Neural progenitor cell (in vitro differentiated cells): ENCODE measurements at regions not wholly inside any gene's neighbourhood (a gene's known extent, or its start where the extent isn't known, plus 50 kb on each side); places are given as distances from the start of the nearest gene placed in this dataset.

Experiments used
- DNase-seq: peaks from one replicate; pipeline ENCODE4 v3.0.0-alpha.2; 2016; ENCODE audit warnings: low spot score
- H2AFZ ChIP-seq: fragments of 200-600 bp; sonication (generic); replicated peaks from 2 replicates; pipeline ENCODE4 v1.6.1; 2016; ENCODE audit warnings: antibody characterized with exemption
- H3F3A ChIP-seq: fragments of 200-600 bp; sonication (generic); 2 replicates; pipeline ENCODE4 v1.6.1; 2016; ENCODE audit warnings: antibody characterized with exemption, low read depth
- H3K27ac ChIP-seq: fragments of 200-600 bp; sonication (generic); 2 replicates; pipeline ENCODE4 v1.5.1; 2016; ENCODE audit warnings: mild to moderate bottlenecking
- H3K27me3 ChIP-seq: fragments of 200-600 bp; sonication (generic); 2 replicates; pipeline ENCODE4 v1.6.1; 2016; ENCODE audit warnings: mild to moderate bottlenecking, moderate library complexity
- H3K36me3 ChIP-seq: fragments of 200-600 bp; sonication (generic); 2 replicates; pipeline ENCODE4 v1.5.1; 2016
- H3K4me1 ChIP-seq: fragments of 200-600 bp; sonication (generic); 2 replicates; pipeline ENCODE4 v1.6.1; 2016; ENCODE audit warnings: mixed run types
- H3K4me2 ChIP-seq: fragments of 200-600 bp; sonication (generic); 2 replicates; pipeline ENCODE4 v1.6.1; 2016
- H3K4me3 ChIP-seq: fragments of 200-600 bp; sonication (generic); 2 replicates; pipeline ENCODE4 v1.5.1; 2016
- H3K79me2 ChIP-seq: fragments of 200-600 bp; sonication (generic); 2 replicates; pipeline ENCODE4 v1.6.1; 2016; ENCODE audit warnings: low read depth
- H3K9ac ChIP-seq: fragments of 200-600 bp; sonication (generic); 2 replicates; pipeline ENCODE4 v1.6.1; 2016
- H3K9me3 ChIP-seq: fragments of 200-600 bp; sonication (generic); 2 replicates; pipeline ENCODE4 v1.5.1; 2016; ENCODE audit warnings: low read depth
- H4K20me1 ChIP-seq: fragments of 200-600 bp; sonication (generic); 2 replicates; pipeline ENCODE4 v1.6.1; 2016; ENCODE audit warnings: low read depth
- H3K27ac Mint-ChIP-seq: 3 replicates; pipeline ENCODE4 v1.8.0; 2021; ENCODE audit warnings: mixed read lengths
- H3K27me3 Mint-ChIP-seq: 2 replicates; pipeline ENCODE4 v1.8.0; 2022; ENCODE audit warnings: low read depth, mild to moderate bottlenecking, inconsistent platforms, moderate library complexity, mixed read lengths; ENCODE audit not compliant: insufficient read depth
- H3K36me3 Mint-ChIP-seq: 3 replicates; pipeline ENCODE4 v1.8.0; 2021; ENCODE audit warnings: mixed read lengths
- H3K4me1 Mint-ChIP-seq: 3 replicates; pipeline ENCODE4 v1.8.0; 2021; ENCODE audit warnings: mixed read lengths
- H3K4me3 Mint-ChIP-seq: 3 replicates; pipeline ENCODE4 v1.8.0; 2021; ENCODE audit warnings: mild to moderate bottlenecking, moderate library complexity, mixed read lengths
- H3K9me3 Mint-ChIP-seq: 3 replicates; pipeline ENCODE4 v1.8.0; 2020; ENCODE audit warnings: mixed read lengths
- EZH2 ChIP-seq: fragments of 200-600 bp; sonication (generic); IDR thresholded peaks from 2 replicates; pipeline ENCODE4 v1.6.1; 2017; ENCODE audit warnings: antibody characterized with exemption, mild to moderate bottlenecking, moderate library complexity
- EZH2phosphoT487 ChIP-seq: fragments of 200-600 bp; sonication (generic); IDR thresholded peaks from 2 replicates; pipeline ENCODE4 v1.6.1; 2017; ENCODE audit warnings: antibody characterized with exemption
- TF ChIP-seq, protein P1 (sequence below): fragments of 200-600 bp; sonication (generic); IDR thresholded peaks from 2 replicates; pipeline ENCODE4 v1.5.1; 2017; ENCODE audit warnings: antibody characterized with exemption, mild to moderate bottlenecking

DNA sequence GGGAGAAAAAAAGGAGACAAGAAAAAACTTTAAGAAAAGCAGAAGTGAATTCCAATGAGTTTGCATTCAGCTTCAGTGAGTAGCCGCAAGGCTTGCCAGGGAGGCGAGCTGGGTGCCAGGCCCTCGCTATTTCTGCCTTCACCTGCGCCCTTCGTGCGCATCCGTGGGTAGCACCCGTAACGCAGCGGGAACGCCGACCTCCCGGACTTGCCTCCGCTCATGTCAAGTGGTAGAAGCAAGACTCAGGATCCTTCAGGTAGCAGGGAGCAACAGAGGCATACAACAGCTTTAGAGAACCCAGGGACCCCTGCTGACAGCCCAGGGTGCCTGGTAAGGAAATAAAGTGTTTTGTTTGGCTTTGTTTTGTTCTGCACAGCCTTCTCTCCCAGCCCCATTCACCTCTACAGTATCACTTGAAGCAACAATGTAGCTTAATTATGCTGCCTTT is 140.0 kb upstream of the BCOR start:
- Histone ChIP-seq H3F3A (peaks cover 16% of the 10 kb centered on the region), H3K27ac (no peak overlapping the region), H3K36me3 (no peaks in the 10 kb centered on the region), H3K79me2 (no peaks in the 10 kb centered on the region), H3K27me3 (peaks cover 3% of the 10 kb centered on the region), H2AFZ (no peak overlapping the region), H3K4me1 (peaks cover 7% of the 10 kb centered on the region), H4K20me1 (no peaks in the 10 kb centered on the region), H3K4me3 (peak overlapping the region; percentile 4), H3K4me2 (peak overlapping the region; percentile 56), H3K9ac (no peak overlapping the region), H3K9me3 (no peaks in the 10 kb centered on the region)
- Mint-ChIP-seq H3K27me3 (peaks cover 4% of the 10 kb centered on the region), H3K4me3 (no peak overlapping the region), H3K36me3 (no peaks in the 10 kb centered on the region), H3K27ac (no peak overlapping the region), H3K4me1 (peaks cover 11% of the 10 kb centered on the region), H3K9me3 (peaks cover 21% of the 10 kb centered on the region)
- peak; percentile 67 for DNase-seq
- TF ChIP-seq EZH2 (no peak), EZH2phosphoT487 (no peak)
- TF ChIP-seq, protein P1, sequence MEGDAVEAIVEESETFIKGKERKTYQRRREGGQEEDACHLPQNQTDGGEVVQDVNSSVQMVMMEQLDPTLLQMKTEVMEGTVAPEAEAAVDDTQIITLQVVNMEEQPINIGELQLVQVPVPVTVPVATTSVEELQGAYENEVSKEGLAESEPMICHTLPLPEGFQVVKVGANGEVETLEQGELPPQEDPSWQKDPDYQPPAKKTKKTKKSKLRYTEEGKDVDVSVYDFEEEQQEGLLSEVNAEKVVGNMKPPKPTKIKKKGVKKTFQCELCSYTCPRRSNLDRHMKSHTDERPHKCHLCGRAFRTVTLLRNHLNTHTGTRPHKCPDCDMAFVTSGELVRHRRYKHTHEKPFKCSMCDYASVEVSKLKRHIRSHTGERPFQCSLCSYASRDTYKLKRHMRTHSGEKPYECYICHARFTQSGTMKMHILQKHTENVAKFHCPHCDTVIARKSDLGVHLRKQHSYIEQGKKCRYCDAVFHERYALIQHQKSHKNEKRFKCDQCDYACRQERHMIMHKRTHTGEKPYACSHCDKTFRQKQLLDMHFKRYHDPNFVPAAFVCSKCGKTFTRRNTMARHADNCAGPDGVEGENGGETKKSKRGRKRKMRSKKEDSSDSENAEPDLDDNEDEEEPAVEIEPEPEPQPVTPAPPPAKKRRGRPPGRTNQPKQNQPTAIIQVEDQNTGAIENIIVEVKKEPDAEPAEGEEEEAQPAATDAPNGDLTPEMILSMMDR = no peak

DNA sequence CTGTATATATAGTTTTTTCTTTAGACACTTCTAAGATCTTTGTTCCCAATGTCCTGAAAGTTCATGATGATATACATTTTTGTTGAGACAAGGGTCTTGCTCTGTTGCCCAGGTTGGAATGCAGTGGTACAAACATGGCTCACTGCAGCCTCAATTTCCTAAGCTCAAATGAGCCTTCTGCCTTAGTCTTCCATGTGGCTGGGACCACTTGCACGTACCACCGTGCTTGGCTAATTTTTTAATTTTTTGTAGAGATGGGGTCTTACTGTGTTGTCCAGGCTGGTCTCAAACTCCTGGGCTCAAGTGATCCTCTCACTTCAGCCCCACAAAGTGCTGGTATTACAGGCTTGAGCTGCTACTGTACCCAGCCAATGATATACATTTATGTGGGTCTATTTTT is 132.9 kb upstream of the BCOR start:
- Mint-ChIP-seq H3K4me3 (no peak overlapping the region), H3K27me3 (peaks cover 3% of the 10 kb centered on the region), H3K9me3 (peaks cover 7% of the 10 kb centered on the region), H3K36me3 (no peaks in the 10 kb centered on the region), H3K27ac (no peak overlapping the region), H3K4me1 (no peaks in the 10 kb centered on the region)
- Histone ChIP-seq H3K4me3 (no peak overlapping the region), H3K79me2 (no peaks in the 10 kb centered on the region), H3K27me3 (no peaks in the 10 kb centered on the region), H3K9ac (no peak overlapping the region), H3K4me2 (no peak overlapping the region), H4K20me1 (no peaks in the 10 kb centered on the region), H3K36me3 (no peaks in the 10 kb centered on the region), H3K9me3 (no peaks in the 10 kb centered on the region), H3K4me1 (no peaks in the 10 kb centered on the region), H3K27ac (no peak overlapping the region), H3F3A (no peaks in the 10 kb centered on the region), H2AFZ (no peak overlapping the region)
- no peak for DNase-seq
- TF ChIP-seq EZH2phosphoT487 (no peak), EZH2 (no peak)
- TF ChIP-seq, protein P1 = no peak

DNA sequence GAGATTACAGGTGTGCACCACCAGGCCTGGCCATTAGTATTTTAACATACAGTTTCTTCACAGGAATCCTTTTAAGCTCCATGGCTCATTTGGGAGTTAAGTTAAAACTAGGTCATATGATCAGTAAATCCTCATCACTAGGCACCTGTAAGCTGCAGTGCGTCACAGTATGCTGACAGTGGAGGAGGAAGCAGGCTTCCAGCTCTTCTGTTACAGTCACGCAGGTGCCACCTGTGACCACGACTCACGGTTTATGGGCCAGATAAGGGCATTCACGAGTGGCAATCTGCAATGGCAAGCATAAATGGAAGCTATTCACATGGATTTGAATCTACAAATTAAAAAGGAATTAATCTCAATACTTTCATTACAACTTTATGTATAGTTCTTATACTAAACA is 129.4 kb upstream of the BCOR start:
- Mint-ChIP-seq H3K27me3 (peaks cover 9% of the 10 kb centered on the region), H3K4me3 (no peak overlapping the region), H3K4me1 (no peaks in the 10 kb centered on the region)

More for the DNA sequence above, 129.4 kb upstream of the BCOR start:
- Mint-ChIP-seq H3K36me3 (no peaks in the 10 kb centered on the region), H3K27ac (no peak overlapping the region), H3K9me3 (peaks cover 9% of the 10 kb centered on the region)
- Histone ChIP-seq H4K20me1 (no peaks in the 10 kb centered on the region), H3K4me1 (no peaks in the 10 kb centered on the region), H3K9me3 (no peaks in the 10 kb centered on the region), H3K36me3 (no peaks in the 10 kb centered on the region), H3K4me2 (no peak overlapping the region), H3K4me3 (no peak overlapping the region), H3K9ac (no peak overlapping the region), H3K27me3 (no peaks in the 10 kb centered on the region), H3F3A (no peaks in the 10 kb centered on the region), H3K79me2 (no peaks in the 10 kb centered on the region), H3K27ac (no peak overlapping the region), H2AFZ (no peak overlapping the region)
- TF ChIP-seq EZH2 (no peak), EZH2phosphoT487 (no peak)
- TF ChIP-seq, protein P1 = no peak
- DNase-seq = no peak
